ENCODE measurements at regions not wholly inside any gene's neighbourhood (a gene's known extent, or its start where the extent isn't known, plus 50 kb on each side); places are given as distances from the start of the nearest gene placed in this dataset.
A peak's percentile ranks its signal among the peaks of the same experiment; 100 is the strongest.

DNA sequence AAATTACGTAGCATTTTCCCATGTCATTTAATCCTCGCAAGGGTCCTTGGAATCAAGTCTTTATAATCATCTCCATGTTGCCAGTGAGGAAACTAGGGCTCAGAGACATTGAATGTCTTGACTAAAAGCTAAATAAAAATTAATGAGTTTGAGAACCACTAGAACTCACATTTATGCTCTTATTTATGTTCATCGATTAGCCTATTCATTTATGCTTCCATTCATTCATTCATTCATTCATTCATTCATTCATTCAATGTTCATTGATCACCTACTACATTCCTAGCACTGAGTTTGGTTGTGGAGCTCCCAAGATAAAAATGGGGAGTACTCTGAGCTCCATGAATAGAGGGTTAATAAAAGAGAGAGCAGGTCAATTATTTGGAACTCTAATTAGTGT is 59.7 kb downstream of the KCNA1 start:
- ATAC-seq (ENCODE audit: low read depth in 2 of 2) (no peak), DNase-seq (no peak)
- H3K9me3 Mint-ChIP-seq, result no peaks in the 10 kb centered on the region
- no peak overlapping the region for H3K4me3 Mint-ChIP-seq
- H3K4me1 Mint-ChIP-seq, result no peaks in the 10 kb centered on the region
- no peak overlapping the region for H3K27ac Mint-ChIP-seq
- no peaks in the 10 kb centered on the region for H3K36me3 Mint-ChIP-seq
- peaks cover 37 to 49% (median 47%) of the 10 kb centered on the region in 3 donors for H3K27me3 Mint-ChIP-seq

DNA sequence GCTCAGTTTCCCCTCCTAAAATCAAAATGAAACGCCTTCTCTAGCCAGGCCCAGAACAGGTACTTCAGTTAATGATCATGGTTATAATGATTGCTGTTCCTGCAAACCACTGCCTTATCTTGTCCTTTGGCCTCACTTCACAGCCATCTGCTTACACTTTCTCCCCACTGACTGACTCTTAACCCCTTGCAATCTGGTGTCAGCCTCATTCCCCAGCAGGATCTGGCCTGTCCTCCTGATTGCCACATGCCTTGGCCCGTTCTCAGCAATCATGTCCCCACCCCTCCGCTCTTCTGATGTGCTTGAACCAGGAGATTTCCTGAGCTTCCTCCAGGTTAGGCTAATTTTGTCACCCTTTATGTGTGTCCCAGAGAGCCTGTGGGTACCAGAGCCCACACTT is 64.5 kb downstream of the KCNA1 start:
- Mint-ChIP-seq H3K4me3 (no peak overlapping the region), H3K4me1 (no peaks in the 10 kb centered on the region), H3K27ac (no peak overlapping the region), H3K9me3 (no peaks in the 10 kb centered on the region), H3K36me3 (no peaks in the 10 kb centered on the region), H3K27me3 (peaks cover 28 to 57% (median 53%) of the 10 kb centered on the region in 3 donors)
- ATAC-seq (ENCODE audit: low read depth in 2 of 2), result no peak
- DNase-seq, result no peak

DNA sequence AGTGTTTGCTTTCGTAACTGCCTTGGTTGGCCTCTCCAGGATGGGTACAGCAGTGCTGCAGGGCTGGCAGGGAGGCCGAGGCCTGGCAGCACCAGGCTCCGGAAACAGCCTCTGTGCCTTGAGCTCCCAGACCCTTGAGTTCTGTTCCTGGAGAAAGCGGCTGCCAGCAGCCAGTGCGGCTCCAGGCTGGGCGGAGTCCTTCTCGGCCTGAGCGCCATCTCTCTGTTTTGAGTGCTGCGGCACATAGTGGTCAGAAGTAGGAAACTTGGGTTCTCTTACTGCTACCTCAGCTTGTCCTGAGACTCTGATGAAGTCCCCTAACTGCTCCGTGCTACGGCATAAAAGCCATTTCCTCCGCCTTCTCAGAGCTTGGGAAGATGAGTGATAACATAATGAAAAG is 65.9 kb downstream of the KCNA1 start:
- ATAC-seq (ENCODE audit: low read depth in 2 of 2) (no peak), DNase-seq (no peak)
- H3K4me1 Mint-ChIP-seq, result no peaks in the 10 kb centered on the region
- no peaks in the 10 kb centered on the region for H3K36me3 Mint-ChIP-seq
- peaks cover 28 to 51% (median 48%) of the 10 kb centered on the region in 3 donors for H3K27me3 Mint-ChIP-seq
- H3K9me3 Mint-ChIP-seq, result no peaks in the 10 kb centered on the region
- no peak overlapping the region for H3K27ac Mint-ChIP-seq
- H3K4me3 Mint-ChIP-seq, result no peak overlapping the region

DNA sequence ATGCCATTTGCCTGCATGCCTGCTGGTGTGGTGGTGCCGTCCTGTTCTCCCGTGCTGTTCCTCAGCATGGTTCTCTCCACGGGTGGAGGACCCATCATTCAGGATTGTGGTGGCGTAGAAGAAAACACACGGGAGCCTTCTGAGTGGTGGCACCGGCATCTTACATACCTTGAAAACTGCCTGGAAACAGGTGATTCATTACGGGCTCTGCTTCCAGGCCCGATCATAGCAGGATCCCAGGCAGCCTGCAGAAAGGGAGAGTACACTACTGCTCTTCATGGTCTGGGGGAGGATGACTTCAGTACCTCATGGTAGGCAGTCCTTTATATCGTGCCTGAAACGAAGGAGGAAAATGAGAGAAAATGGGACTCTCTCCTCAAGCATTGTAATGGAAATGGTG is 66.6 kb upstream of the KCNA5 start:
- no peak for DNase-seq
- no peaks in the 10 kb centered on the region for H3K4me1 Mint-ChIP-seq
- no peak overlapping the region for H3K4me3 Mint-ChIP-seq
- H3K9me3 Mint-ChIP-seq, result no peaks in the 10 kb centered on the region
- H3K27ac Mint-ChIP-seq, result peak overlapping the region in 1 of 6 donors; percentile 9
- no peaks in the 10 kb centered on the region for H3K36me3 Mint-ChIP-seq
- H3K27me3 Mint-ChIP-seq, result peaks cover 34 to 55% (median 54%) of the 10 kb centered on the region in 3 donors
- no peak for ATAC-seq (ENCODE audit: low read depth in 2 of 2)

DNA sequence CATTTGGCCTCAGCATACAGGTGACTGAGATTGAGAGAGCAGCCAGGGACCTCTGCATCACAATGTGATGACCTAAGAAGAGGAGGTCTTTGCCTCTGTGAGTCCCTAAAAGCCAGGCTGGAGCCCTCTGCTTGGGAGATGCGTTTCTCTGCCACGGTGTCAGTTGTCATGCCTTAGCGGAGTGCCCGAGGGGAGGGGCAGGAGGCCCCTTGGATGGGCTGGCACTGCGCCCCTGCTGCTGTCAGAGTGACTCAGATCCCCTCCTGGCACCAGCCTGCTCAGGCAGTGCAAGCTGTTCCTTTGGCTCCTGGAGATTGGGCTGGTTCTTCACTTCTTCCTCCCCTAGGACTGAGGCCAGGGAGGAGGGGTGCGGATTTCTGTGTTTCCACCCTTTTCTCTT is 64.9 kb upstream of the KCNA5 start:
- Mint-ChIP-seq H3K27ac (no peak overlapping the region), H3K9me3 (no peaks in the 10 kb centered on the region), H3K36me3 (no peaks in the 10 kb centered on the region), H3K4me1 (no peaks in the 10 kb centered on the region), H3K4me3 (no peak overlapping the region), H3K27me3 (peaks cover 45 to 69% (median 64%) of the 10 kb centered on the region in 3 donors)
- DNase-seq (no peak), ATAC-seq (ENCODE audit: low read depth in 2 of 2) (no peak)

DNA sequence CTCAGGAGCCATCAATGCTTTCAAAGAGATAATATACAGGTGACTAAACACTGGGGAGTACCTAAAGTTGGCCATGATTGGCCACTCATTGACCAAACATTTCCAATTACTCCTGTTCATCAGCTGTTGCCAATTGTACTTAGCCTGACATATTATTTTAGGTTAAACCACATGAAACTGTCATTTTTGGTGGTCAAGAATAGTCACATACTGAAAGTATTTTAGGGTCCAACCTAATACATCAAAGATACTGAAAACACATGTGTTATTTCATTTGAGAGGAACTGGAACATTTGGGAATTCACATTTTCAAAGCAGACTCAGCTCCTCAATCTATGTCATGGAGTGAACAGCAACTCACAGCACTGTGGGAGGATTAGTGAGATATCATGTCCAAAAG is 63.9 kb upstream of the KCNA5 start:
- Mint-ChIP-seq H3K27me3 (peaks cover 41 to 62% (median 56%) of the 10 kb centered on the region in 3 donors), H3K9me3 (no peaks in the 10 kb centered on the region), H3K27ac (no peak overlapping the region), H3K4me1 (no peaks in the 10 kb centered on the region), H3K36me3 (no peaks in the 10 kb centered on the region), H3K4me3 (no peak overlapping the region)
- ATAC-seq (ENCODE audit: low read depth in 2 of 2) (no peak), DNase-seq (no peak)

DNA sequence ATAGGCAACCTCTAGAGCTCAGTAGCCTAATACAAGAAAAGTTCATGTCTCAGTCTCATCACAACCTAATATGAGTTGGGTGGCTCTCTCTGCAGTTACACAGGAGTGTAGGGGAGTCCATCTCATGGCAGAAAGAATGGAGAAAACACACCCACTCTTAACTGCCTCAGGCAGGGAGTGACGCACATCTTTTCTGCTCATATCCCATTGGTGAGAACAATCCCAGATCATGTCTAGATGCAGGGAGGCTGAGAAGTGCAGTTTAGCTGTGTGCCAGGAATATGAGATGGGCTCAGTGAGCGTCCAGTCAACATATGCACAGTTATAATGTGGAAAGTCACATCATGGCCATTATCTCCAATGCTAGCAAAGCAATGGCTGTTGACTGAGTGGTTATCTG is 59.3 kb upstream of the KCNA5 start:
- H3K27ac Mint-ChIP-seq, result no peak overlapping the region
- ATAC-seq (ENCODE audit: low read depth in 2 of 2) (no peak), DNase-seq (no peak)
- H3K9me3 Mint-ChIP-seq, result no peaks in the 10 kb centered on the region
- H3K27me3 Mint-ChIP-seq, result peaks cover 40 to 50% (median 47%) of the 10 kb centered on the region in 3 donors
- no peak overlapping the region for H3K4me3 Mint-ChIP-seq
- no peaks in the 10 kb centered on the region for H3K4me1 Mint-ChIP-seq
- no peaks in the 10 kb centered on the region for H3K36me3 Mint-ChIP-seq

DNA sequence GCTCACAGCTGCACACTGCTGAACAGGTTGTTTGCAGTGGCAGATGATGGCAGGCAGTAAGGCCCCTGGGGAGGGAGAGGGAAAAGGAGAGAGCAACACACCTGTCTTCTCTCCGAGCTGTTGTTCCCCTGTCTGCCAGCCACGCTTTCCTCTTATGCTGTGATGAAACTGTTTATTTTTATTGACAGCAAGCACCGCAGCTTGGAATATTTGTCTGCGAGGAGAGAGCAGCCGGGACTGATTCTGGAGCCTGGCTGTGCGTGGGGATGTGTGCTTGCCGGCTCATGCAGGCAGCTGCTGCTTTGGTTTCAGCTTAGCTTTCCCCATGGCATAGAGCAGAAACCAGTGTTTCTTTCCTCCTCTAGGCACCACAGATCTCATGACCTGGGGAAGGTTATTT is 58.7 kb upstream of the KCNA5 start:
- no peak overlapping the region for H3K27ac Mint-ChIP-seq

DNA sequence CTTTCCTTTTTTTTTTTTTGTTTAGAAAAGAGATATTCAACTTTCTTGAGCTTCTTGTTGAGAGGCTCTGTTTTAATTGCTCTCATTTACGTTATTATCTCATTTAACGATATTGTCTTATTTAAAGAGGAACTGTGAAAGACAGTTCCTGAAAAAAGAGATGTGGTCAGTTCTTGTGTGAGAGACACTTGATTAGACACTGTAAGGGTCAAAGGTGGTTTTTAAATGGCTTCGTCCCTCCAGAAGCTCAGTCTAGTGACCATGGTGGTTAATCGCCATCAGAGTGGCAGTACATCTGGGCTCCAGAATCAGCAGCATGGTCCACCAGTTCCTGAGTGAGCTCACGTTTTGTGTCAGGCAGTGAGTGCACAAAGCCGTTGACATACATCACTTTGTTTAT is 57.9 kb upstream of the KCNA5 start:
- H3K27ac Mint-ChIP-seq, result no peak overlapping the region
- DNase-seq, result no peak

More for the DNA sequence above, 58.7 kb upstream of the KCNA5 start:
- Mint-ChIP-seq H3K4me1 (no peaks in the 10 kb centered on the region), H3K9me3 (no peaks in the 10 kb centered on the region), H3K4me3 (no peak overlapping the region), H3K27me3 (peaks cover 36 to 46% (median 40%) of the 10 kb centered on the region in 3 donors), H3K36me3 (no peaks in the 10 kb centered on the region)
- DNase-seq (no peak), ATAC-seq (ENCODE audit: low read depth in 2 of 2) (no peak)

DNA sequence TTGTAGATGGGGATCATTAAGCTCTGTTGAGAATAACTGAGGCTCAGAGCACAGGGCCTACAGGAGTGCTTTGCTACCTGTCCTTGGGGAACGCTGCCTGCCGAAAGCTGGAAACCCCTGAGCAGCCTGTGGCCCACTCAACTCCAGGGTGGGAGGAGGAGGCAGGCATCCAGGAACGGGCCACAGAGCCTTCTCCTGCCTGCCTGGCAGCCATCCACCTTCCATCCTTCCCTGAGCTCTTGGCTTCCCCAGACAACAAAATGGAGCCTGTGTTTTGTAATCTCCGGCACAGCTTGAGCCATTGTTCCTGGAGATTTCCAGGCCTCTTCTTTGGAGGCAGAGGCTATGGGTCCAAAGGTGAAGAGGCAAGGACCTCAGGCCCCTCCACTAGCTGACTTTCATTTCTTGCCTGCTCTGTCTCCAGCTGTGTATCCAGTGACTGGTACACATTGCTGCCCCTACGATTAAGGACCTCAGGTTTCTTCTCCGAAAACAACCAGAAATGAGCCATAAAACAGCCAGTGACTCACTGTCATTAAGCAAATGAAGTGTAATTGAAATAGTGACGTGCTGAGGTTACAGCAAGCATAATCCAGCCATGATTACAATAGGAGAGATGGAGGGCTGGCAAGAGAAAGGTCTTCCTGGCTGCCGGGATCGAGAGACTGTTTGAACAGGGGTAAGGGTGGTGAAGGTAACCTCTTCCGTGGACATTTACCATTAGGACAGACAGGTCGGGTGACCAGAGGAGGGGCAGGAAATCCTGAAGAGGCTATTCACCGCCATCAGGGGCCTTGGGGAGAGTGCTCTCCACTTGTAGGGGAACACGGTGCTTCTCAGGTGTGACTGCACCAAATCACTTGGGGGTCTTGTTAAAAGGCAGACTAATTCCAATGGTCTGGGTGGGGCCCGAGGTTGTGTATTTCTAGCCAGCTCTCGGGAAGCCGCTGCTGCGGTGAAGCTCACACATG is 56.3 kb upstream of the KCNA5 start:
- Mint-ChIP-seq H3K27ac (no peak overlapping the region), H3K4me3 (no peak overlapping the region), H3K36me3 (no peaks in the 10 kb centered on the region)

More for the DNA sequence above, 57.9 kb upstream of the KCNA5 start:
- H3K4me3 Mint-ChIP-seq, result no peak overlapping the region
- no peaks in the 10 kb centered on the region for H3K4me1 Mint-ChIP-seq
- ATAC-seq (ENCODE audit: low read depth in 2 of 2), result no peak
- H3K9me3 Mint-ChIP-seq, result no peaks in the 10 kb centered on the region
- no peaks in the 10 kb centered on the region for H3K36me3 Mint-ChIP-seq
- peaks cover 36 to 46% (median 40%) of the 10 kb centered on the region in 3 donors for H3K27me3 Mint-ChIP-seq

DNA sequence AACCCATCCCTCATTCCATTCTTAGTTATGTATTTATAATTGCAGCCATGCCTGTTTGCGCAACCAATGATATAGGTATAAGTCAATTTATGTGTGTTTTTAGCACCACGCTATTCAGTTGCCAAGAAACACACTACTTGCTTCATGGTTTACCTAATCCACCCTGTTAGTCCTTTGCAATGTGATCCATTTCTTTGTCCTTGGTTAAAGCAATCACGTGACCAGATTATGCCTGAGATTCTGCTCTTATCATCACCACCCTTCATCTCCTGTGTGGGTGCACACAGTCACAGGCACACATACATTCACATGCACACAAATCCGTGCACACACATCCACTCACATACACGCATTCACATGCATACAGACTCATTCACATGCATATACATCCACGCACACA is 52.3 kb upstream of the KCNA5 start:
- no peak for ATAC-seq (ENCODE audit: low read depth in 2 of 2)
- Mint-ChIP-seq H3K36me3 (no peaks in the 10 kb centered on the region), H3K4me1 (no peaks in the 10 kb centered on the region), H3K9me3 (no peaks in the 10 kb centered on the region), H3K4me3 (no peak overlapping the region), H3K27ac (no peak overlapping the region), H3K27me3 (peaks cover 33 to 60% (median 51%) of the 10 kb centered on the region in 3 donors)
- DNase-seq, result no peak

More for the DNA sequence above, 56.3 kb upstream of the KCNA5 start:
- Mint-ChIP-seq H3K27me3 (peaks cover 26 to 46% (median 38%) of the 10 kb centered on the region in 3 donors), H3K9me3 (no peaks in the 10 kb centered on the region), H3K4me1 (no peaks in the 10 kb centered on the region)
- ATAC-seq (ENCODE audit: low read depth in 2 of 2) (no peak), DNase-seq (no peak)

DNA sequence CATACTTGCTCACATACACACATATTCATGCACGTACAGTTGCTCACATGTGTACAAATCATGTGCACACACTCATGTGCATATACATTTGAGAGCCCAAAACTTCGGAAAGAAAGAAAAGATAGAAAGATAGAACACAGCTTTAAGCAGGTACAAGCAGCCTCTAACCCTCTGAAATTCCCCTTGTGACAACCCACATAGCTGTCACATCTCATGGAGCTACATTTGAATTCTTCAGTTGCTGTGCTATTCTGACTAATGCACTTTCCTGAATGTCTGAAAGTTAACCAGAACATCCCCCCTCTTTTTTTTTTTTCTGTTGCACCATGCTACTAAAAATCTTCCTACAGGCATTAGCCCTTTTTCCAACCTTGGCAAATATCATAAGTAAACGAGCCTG is 51.9 kb upstream of the KCNA5 start:
- no peaks in the 10 kb centered on the region for H3K4me1 Mint-ChIP-seq
- DNase-seq, result no peak
- ATAC-seq (ENCODE audit: low read depth in 2 of 2), result no peak
- no peaks in the 10 kb centered on the region for H3K36me3 Mint-ChIP-seq
- H3K27me3 Mint-ChIP-seq, result peaks cover 37 to 60% (median 50%) of the 10 kb centered on the region in 3 donors
- no peak overlapping the region for H3K27ac Mint-ChIP-seq
- no peak overlapping the region for H3K4me3 Mint-ChIP-seq
- no peaks in the 10 kb centered on the region for H3K9me3 Mint-ChIP-seq

DNA sequence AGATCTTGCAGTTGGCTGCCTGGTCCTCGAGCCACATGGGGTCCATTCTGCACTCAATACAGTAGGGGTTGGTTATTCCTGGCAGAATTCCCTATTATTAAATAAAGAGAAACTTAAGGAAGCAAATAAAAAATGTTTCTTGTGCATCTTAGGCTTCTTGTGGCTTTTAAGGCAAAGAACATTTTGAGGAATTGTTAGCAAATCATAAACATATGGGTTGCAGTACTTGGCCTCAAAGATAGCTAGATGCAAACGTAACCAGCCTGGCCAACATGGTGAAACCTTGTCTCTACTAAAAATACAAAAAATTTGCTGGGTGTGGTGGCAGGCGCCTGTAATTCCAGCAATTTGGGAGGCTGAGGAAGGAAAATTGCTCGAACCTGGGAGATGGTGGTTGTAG is 50.8 kb upstream of the KCNA5 start:
- Mint-ChIP-seq H3K36me3 (no peaks in the 10 kb centered on the region), H3K9me3 (no peaks in the 10 kb centered on the region), H3K27ac (no peak overlapping the region), H3K27me3 (peaks cover 33 to 57% (median 47%) of the 10 kb centered on the region in 3 donors), H3K4me3 (no peak overlapping the region), H3K4me1 (no peaks in the 10 kb centered on the region)
- DNase-seq (no peak), ATAC-seq (ENCODE audit: low read depth in 2 of 2) (no peak)

Data from naive B cell (primary cell).